NCI-H1930 (cell line): ENCODE measurements at regions not wholly inside any gene's neighbourhood (a gene's known extent, or its start where the extent isn't known, plus 50 kb on each side); places are given as distances from the start of the nearest gene placed in this dataset.

Experiments
- DNase-seq, 2 experiments: peaks; one replicate each; lab custom pipeline; 2025; lab: John Stamatoyannopoulos, UW

GRCh38 chr10:130621231-130621775 lies 485.1 kb downstream of the GLRX3 start:
- DNase-seq = no peak

DNA sequence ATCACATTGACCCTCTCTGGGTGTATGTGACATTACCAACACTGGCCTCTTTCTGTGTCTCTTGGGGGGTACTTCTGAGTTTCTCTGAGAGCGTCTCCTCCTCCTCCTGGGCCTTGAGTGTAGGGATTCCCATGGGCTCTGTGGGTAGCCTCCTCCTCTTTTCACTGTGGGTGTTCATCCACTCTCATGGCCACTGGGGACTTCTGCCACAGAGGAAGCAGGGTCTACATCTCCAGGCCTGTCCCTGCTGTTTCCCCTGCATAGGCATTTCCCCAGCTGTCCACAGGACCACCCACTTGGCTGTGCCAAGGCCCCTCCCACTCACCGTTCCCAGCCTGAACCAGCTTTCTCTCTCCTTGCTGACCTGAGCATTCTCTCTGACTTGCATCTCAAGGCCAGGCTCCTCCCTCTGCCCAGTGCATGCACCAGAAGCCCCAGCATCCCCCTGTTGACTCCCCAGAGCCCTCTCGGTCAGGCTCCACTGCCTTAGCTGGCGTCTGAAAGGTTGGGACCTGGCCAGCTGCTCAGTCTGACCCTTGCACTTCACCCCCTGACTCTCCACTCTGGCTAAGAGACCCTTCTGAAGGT lies 487.6 kb downstream of the GLRX3 start:
- no peak for DNase-seq

- no peak for DNase-seq
Observed at GRCh38 chr10:130627346-130628045, 491.3 kb downstream of the GLRX3 start.

- DNase-seq = no peak
Observed at GRCh38 chr10:130630135-130630534, 493.9 kb downstream of the GLRX3 start.

DNA sequence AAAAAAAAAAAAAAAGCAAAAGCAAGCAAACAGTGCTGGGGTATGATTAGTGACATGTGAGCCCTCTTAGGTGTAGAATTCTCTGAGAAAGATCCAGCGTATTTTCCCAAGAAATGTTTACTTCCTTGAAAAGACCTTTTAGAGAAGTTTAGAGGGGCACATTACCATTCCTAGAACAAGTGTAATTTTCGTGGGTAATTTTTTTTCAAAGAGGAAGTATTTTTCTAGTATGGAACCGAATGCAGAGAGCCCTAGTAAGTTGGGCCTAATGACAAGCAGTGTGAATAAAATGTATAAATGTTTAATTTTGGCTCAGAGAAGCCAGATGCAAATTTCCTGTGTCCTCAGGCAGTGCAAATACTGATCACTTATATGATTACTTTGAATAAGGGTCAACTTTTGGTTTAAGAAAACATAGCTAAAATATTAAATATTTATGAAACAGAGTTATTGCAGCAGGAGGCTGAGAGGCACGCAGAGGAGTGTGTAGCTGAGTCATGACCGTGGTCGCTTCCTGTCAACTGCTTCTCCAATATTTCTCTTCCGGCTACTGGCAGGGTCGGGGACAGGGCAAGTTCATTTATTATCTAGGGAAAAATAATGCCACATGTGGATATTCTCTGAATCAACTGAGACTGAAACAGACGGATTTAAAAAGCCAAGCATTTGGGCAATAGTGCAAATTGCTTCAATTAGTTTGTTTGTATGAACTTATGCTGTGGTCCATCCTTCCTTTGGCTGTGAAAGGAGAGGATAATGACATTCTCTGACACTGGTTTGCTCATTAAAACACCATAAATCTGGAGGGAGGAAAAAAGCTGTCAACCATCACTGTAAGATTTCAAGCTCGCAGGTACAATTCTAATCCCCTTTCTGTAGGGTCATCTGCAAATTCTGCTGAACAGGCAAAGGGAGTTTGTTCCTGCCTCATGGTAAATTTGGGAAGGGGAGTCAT lies 495.2 kb downstream of the GLRX3 start:
- no peak for DNase-seq

GRCh38 chr10:130634816-130635215 lies 498.6 kb downstream of the GLRX3 start:
- DNase-seq = no peak

DNA sequence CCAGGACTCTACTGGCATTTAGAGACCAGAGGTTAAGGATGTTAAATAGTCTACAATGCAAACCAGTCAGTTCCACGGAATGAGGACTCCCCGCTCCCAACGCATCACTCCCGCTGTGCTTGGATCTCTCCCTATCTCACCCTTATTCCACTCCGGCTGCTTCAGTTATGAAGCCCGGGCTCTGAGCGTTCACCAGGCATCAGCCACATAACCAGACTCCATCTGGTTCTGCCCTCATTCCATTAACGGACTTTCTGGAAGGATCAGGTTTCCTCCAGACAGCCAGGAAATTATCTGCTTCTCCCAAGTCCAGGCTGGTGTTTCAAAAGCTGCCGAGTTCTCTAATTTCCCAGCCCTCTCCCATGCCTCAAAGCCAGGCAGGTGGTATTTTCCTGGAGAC lies 499.3 kb downstream of the GLRX3 start:
- DNase-seq = no peak

DNA sequence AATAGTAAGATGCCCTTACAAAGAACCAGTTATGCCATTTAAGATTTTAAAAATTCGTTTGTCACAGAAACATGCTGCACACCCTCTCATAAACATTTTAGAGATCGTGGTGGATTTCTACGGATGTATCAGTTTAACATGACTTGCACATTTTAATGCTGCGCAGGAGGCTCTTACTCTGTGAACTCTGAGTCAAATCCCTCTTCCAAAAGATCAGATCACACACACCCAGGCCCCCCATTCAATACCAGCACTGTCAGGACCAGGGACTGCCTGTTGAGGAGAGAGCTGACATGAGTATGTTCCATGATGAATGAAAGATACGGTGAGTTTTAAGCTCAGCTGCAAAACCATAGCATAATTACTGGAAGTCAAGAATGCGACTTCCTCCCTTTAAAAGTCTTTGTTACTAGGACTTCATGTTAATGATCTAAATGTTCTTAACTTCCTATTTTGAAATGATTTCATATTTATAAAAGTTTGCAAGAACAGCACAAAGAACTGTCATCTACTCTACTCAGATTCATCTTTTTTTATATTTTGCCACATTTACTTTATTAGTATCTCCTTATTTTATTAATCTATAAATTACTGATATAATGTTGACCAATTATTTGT lies 500.2 kb downstream of the GLRX3 start:
- no peak for DNase-seq

DNA sequence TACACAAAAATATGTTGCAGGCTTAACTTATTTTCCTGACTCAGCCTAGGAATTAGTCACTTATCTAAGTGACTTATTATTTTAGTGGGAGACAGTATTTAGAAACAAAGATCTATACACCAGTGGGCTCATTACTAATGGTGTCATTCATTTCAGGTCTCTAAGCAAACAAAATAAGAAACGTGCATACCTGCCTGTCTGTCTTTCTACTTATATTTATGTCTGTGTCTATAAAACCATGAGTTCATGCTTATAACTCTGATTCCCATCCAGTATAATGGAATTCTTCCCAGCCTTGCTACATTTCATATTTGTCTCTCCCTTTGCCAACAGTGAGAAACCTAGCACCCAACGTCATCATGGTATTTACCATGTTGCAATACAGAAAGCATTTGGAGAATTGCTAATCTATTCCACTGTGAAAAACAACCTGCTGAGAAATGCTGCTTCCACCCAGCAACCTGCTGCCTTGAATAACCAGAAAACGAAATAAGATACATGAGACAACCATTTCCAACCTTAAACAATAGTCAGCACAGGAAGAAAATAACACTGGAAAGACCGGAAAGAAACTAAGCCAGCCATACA lies 501.0 kb downstream of the GLRX3 start:
- no peak for DNase-seq

DNA sequence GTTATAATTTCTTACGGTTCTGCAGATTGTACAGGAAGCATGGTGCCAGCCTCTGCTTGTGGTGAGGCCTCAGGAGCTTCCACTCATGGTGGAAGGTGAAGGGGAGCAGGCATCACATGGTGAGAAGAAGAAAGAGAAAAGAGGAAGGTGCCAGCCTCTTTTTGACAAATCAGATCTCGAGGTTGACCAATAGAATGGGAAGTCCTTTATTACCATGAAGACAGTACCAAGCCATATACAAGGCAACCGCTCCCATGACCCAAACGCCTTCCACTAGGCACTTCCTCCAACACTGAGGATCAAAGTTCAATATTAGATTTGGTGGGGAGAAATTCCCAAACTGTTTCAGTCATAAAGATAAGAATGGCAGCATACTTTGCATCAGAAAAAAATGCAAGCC lies 502.8 kb downstream of the GLRX3 start:
- DNase-seq = no peak

DNA sequence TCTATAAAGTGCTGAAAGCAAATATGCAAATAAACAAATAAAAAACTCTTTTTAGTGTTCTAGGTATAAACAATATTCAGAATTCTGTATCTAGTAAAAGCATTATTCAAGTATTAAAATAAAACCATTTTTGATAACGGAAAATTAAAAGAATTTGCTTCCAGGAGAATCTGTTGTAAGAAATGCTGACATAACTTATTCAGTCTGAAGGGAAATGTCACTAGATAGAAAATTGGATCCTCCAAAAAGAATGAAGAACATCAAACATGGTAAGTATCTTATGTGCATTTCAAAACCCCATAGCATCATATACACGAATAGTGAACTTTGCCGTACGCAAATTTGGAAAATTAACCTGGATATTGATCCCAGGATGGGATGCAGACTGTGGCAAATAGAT lies 506.7 kb downstream of the GLRX3 start:
- DNase-seq = no peak

DNA sequence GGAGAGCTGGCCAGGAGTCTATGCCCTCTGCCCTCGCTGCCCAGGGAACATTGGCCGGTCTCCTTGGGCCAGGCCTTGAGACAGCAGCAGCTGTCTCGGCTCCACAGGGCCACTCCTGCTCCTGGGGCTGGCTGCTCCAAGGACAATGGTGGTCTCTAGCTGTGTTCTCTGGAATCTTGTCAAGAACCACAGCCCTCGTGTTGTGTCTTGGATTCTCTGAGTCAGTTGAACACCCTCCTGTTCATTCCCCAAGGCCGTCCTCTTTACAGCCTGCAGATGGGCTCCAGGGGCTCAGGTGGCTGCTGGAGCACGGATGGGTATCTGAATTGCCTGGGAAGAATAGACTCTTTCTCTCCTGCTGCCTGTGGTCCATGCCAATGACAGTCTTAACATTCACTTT lies 511.1 kb downstream of the GLRX3 start:
- DNase-seq = no peak

- no peak for DNase-seq
Observed at GRCh38 chr10:130648807-130649206, 512.6 kb downstream of the GLRX3 start.

GRCh38 chr10:130652544-130652943 lies 516.4 kb downstream of the GLRX3 start:
- no peak for DNase-seq

GRCh38 chr10:130652964-130653578 lies 516.9 kb downstream of the GLRX3 start:
- DNase-seq = no peak

DNA sequence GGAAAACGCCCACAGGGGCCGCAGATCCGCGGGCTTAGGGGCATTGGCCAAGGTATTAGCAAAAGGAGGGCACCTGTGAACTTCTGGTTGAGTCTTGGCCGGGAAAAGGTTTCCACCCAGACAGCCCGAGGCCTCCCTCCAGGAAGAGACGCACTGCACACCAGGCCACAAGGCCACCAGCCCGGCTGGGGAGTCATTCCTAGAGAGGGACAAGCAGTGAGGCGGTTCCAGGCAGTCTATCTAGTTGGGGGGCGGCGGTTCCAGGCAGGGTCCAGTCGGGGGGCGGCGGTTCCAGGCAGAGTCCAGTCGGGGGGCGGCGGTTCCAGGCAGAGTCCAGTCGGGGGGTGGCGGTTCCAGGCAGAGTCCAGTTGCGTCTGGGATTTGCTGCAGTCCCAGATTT lies 518.5 kb downstream of the GLRX3 start:
- no peak for DNase-seq

GRCh38 chr10:130655313-130656186 lies 519.4 kb downstream of the GLRX3 start:
- no peak for DNase-seq

GRCh38 chr10:130656187-130656575 lies 520.0 kb downstream of the GLRX3 start:
- DNase-seq = no peak

- DNase-seq = no peak
Observed at GRCh38 chr10:130656582-130657133, 520.5 kb downstream of the GLRX3 start.

DNA sequence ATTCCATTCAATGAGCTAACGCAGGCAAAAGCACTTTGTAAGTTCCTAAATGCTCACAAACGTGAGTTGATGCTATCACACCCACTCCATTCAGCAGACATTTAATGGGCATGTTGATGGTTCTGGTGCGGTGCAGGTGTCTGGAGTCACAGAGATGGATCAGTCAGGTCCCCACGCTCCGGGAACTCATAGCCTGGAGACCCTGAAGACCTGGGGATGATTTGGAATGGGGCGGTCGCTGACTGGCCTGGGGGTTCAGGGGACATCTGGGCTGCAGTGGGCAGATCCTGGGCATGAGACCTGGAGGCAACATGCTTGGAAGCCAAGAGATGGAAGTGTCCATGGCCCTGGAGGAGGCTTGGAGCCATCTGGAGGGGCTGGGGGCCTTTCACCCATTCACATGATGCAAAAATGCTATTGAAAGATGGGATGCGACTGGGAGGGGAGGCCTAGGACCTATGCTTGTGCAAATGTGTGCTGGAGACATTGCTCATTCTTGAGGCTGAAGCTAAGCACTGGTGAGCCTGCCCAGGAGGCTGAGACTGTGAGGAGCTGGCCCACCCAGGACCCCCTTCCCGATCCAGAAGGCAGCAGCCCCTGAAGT lies 522.6 kb downstream of the GLRX3 start:
- DNase-seq = no peak
